H1 (cell line): ENCODE measurements at regions not wholly inside any gene's neighbourhood (a gene's known extent, or its start where the extent isn't known, plus 50 kb on each side); places are given as distances from the start of the nearest gene placed in this dataset.

ENCODE experiments used
- CHD1 ChIP-seq: IDR thresholded peaks from 2 replicates; pipeline ENCODE4 v1.6.1; 2012; ENCODE audit warnings: low read depth, low read length, improper control_type of control experiment
- CTCF ChIP-seq, 3 experiments: IDR thresholded peaks; 1 replicate in 2 of 3; 2 replicates in 1 of 3; pipeline versions ENCODE4 v1.5.1 to v1.6.1; 2011; ENCODE audit warnings: low read length in 3 of 3, mild to moderate bottlenecking in 3 of 3, inconsistent platforms in 2 of 3, low read depth in 1 of 3, moderate library complexity in 1 of 3; ENCODE audit not compliant: insufficient read depth in 1 of 3; ENCODE audit errors: control extremely low read depth in 1 of 3
- EP300 ChIP-seq, 2 experiments: IDR thresholded peaks; 1 replicate in 1 of 2; 2 replicates in 1 of 2; pipeline ENCODE4 v1.6.1; 2011 to 2012; ENCODE audit warnings: low read depth in 2 of 2, low read length in 2 of 2, mild to moderate bottlenecking in 2 of 2, borderline replicate concordance in 1 of 2, inconsistent platforms in 1 of 2, moderate library complexity in 1 of 2
- FOSL1 ChIP-seq: IDR thresholded peaks from 2 replicates; pipeline ENCODE4 v1.6.1; 2011; ENCODE audit warnings: mild to moderate bottlenecking, low read depth, low read length, moderate library complexity; ENCODE audit not compliant: insufficient read depth
- GABPA ChIP-seq: IDR thresholded peaks from 2 replicates; pipeline ENCODE4 v1.6.1; 2011; ENCODE audit warnings: mild to moderate bottlenecking, low read length, moderate library complexity, borderline replicate concordance; ENCODE audit not compliant: insufficient read depth
- JUN ChIP-seq: IDR thresholded peaks from 2 replicates; pipeline ENCODE4 v1.6.1; 2011; ENCODE audit warnings: low read depth, mild to moderate bottlenecking, improper control_type of control experiment, low read length
- POLR2A ChIP-seq, 2 experiments: IDR thresholded peaks; 1 replicate in 1 of 2; 2 replicates in 1 of 2; pipeline ENCODE4 v1.6.1; 2011; ENCODE audit warnings: low read depth in 2 of 2, low read length in 2 of 2, mild to moderate bottlenecking in 2 of 2; ENCODE audit errors: control extremely low read depth in 1 of 2
- POLR2AphosphoS5 ChIP-seq: IDR thresholded peaks from 2 replicates; pipeline ENCODE4 v1.6.1; 2011; ENCODE audit warnings: low read depth, low read length
- RAD21 ChIP-seq, 2 experiments: IDR thresholded peaks in 1 of 2; conservative IDR thresholded peaks in 1 of 2; 2 replicates each; pipeline ENCODE4 v1.6.1; 2011; ENCODE audit warnings: low read depth in 2 of 2, low read length in 2 of 2, improper control_type of control experiment in 1 of 2, inconsistent platforms in 1 of 2, mild to moderate bottlenecking in 1 of 2, moderate library complexity in 1 of 2
- TAF1 ChIP-seq: IDR thresholded peaks from 2 replicates; pipeline ENCODE4 v1.6.1; 2011; ENCODE audit warnings: mild to moderate bottlenecking, low read depth, low read length
- TEAD4 ChIP-seq: IDR thresholded peaks from 2 replicates; pipeline ENCODE4 v1.6.1; 2012; ENCODE audit warnings: low read depth, low read length, inconsistent platforms, mixed read lengths
- USF2 ChIP-seq: IDR thresholded peaks from 2 replicates; pipeline ENCODE4 v1.6.1; 2011; ENCODE audit warnings: low read length, improper control_type of control experiment
- ZNF274 ChIP-seq: IDR thresholded peaks from 2 replicates; pipeline ENCODE4 v1.7.0; 2012; ENCODE audit warnings: low read length, borderline replicate concordance; ENCODE audit errors: extremely low read depth

- TF ChIP-seq GABPA = no peak
- no peak for TF ChIP-seq USF2
- no peak for TF ChIP-seq ZNF274
- no peak for TF ChIP-seq EP300 (IDR thresholded peaks at IDR 0.05; ENCODE audit: borderline replicate concordance in 1 of 2, low read depth in 2 of 2, low read length in 2 of 2)
- TF ChIP-seq POLR2A (IDR thresholded peaks at IDR 0.05; ENCODE audit: control extremely low read depth in 1 of 2, low read depth in 2 of 2, low read length in 2 of 2) = no peak
- TF ChIP-seq RAD21 (IDR thresholded peaks at IDR 0.05 in 1 of 2, conservative IDR thresholded peaks at IDR 0.05 in 1 of 2; ENCODE audit: low read depth in 2 of 2, low read length in 2 of 2) = no peak
- no peak for TF ChIP-seq CTCF (IDR thresholded peaks at IDR 0.05; ENCODE audit: control extremely low read depth in 1 of 3, insufficient read depth in 1 of 3, low read depth in 1 of 3, low read length in 3 of 3)
- TF ChIP-seq TEAD4 = no peak
- TF ChIP-seq POLR2AphosphoS5 = no peak
- TF ChIP-seq FOSL1 = no peak
- TF ChIP-seq CHD1 = no peak
- TF ChIP-seq TAF1 = no peak
- TF ChIP-seq JUN = no peak
Measured at GRCh38 chrX:77061545-77061944, 385.6 kb upstream of the FGF16 start.
